PC-9 (cell line): ENCODE measurements at regions not wholly inside any gene's neighbourhood (a gene's known extent, or its start where the extent isn't known, plus 50 kb on each side); places are given as distances from the start of the nearest gene placed in this dataset.
A peak's percentile ranks its signal among the peaks of the same experiment; 100 is the strongest.
"Not testable (repeated sequence)": the region's sequence is repeated elsewhere in the genome, so short reads cannot be mapped to it uniquely, and the experiment has no call there.

Source experiments
- BruUV-seq: library from RNA; stranded (reverse); fragments of 400-500 nt; replicated peaks from 2 replicates; lab custom pipeline; 2021; lab: Mats Ljungman, UMichigan
- CTCF ChIA-PET: fragments of 300-600 bp; sonication (Branson Sonifier 250); formaldehyde crosslinking; loops from one replicate; lab custom pipeline; 2022; ENCODE audit warnings: antibody characterized with exemption; lab: Charles Lee
- POLR2A ChIA-PET: fragments of 300-600 bp; sonication (Branson Sonifier 250); formaldehyde crosslinking; loops from one replicate; lab custom pipeline; 2022; ENCODE audit warnings: antibody characterized with exemption; ENCODE audit not compliant: unreplicated experiment; lab: Charles Lee
- DNase-seq, 2 experiments: peaks; one replicate each; pipeline versions ENCODE4 v3.0.0 to v3.0.0-alpha.2; 2015 to 2022; ENCODE audit warnings: mixed read lengths in 1 of 2
- H2AFZ ChIP-seq: fragments of 200-600 bp; sonication (generic); 2 replicates; pipeline ENCODE4 v1.8.1; 2017; ENCODE audit warnings: antibody characterized with exemption
- H3F3A ChIP-seq: fragments of 200-600 bp; sonication (generic); 2 replicates; pipeline ENCODE4 v1.8.1; 2017; ENCODE audit warnings: antibody characterized with exemption, mild to moderate bottlenecking, low read depth; ENCODE audit not compliant: insufficient read depth
- H3K27ac ChIP-seq: fragments of 200-600 bp; sonication (generic); 2 replicates; pipeline ENCODE4 v1.6.1; 2016; ENCODE audit warnings: mixed run types
- H3K27me3 ChIP-seq: fragments of 200-600 bp; sonication (generic); 2 replicates; pipeline ENCODE4 v1.6.1; 2016; ENCODE audit warnings: low read depth, mixed run types; ENCODE audit not compliant: insufficient read depth
- H3K36me3 ChIP-seq: fragments of 200-600 bp; sonication (generic); 2 replicates; pipeline ENCODE4 v1.6.1; 2016; ENCODE audit warnings: low read depth, mixed run types
- H3K4me1 ChIP-seq: fragments of 200-600 bp; sonication (generic); replicated peaks from 2 replicates; pipeline ENCODE4 v1.6.1; 2016; ENCODE audit warnings: mixed run types; ENCODE audit not compliant: insufficient read depth
- H3K4me2 ChIP-seq: fragments of 200-600 bp; sonication (generic); 2 replicates; pipeline ENCODE4 v1.6.1; 2017; ENCODE audit warnings: mixed run types
- H3K4me3 ChIP-seq: fragments of 200-600 bp; sonication (generic); 2 replicates; pipeline ENCODE4 v1.6.1; 2016; ENCODE audit warnings: mixed run types
- H3K79me2 ChIP-seq: fragments of 200-600 bp; sonication (generic); 2 replicates; pipeline ENCODE4 v1.6.1; 2017; ENCODE audit warnings: low read depth, mixed run types
- H3K9me2 ChIP-seq: fragments of 200-600 bp; sonication (generic); 2 replicates; pipeline ENCODE4 v1.8.1; 2017; ENCODE audit warnings: mild to moderate bottlenecking; ENCODE audit not compliant: insufficient read depth
- H3K9me3 ChIP-seq: fragments of 200-600 bp; sonication (generic); 2 replicates; pipeline ENCODE4 v1.8.1; 2016; ENCODE audit warnings: low read depth; ENCODE audit not compliant: insufficient read depth
- H4K20me1 ChIP-seq: fragments of 200-600 bp; sonication (generic); 2 replicates; pipeline ENCODE4 v1.8.1; 2017; ENCODE audit not compliant: insufficient read depth
- EZH2 ChIP-seq: fragments of 200-600 bp; sonication (generic); IDR thresholded peaks from 2 replicates; pipeline ENCODE4 v1.8.0; 2017; ENCODE audit warnings: antibody characterized with exemption, low read depth
- intact Hi-C: fragments of 100-400 bp; cut with micrococcal nuclease; formaldehyde crosslinking; loops from one replicate; pipeline ENCODE4 v1.10.0; 2022; ENCODE audit not compliant: unreplicated experiment
- TF ChIP-seq, protein P1 (sequence below): fragments of 200-600 bp; sonication (generic); conservative IDR thresholded peaks from 2 replicates; pipeline ENCODE4 v1.6.1; 2017; ENCODE audit warnings: mixed run types, antibody characterized with exemption, mild to moderate bottlenecking, moderate library complexity

DNA sequence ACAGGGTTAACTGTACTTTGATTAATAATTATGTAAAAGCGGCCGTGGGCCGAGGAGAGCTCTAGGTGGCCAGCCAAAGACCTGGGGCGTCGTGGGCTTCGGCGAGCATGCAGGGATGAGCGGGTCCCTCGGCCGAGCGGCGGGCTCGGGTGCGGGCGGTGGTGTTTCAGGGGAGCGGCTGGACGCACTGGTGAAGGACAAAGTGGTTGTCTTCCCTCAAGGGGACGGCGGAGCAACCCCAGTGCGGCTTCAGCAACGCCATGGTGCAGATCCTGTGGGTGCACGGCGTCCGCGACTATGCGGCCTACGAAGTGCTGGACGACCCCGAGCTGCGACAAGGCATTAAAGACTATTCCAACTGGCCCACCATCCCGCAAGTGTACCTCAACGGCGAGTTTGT, 103.0 kb upstream of the C1GALT1C1 start:
- Histone ChIP-seq H4K20me1 (no peaks in the 10 kb centered on the region), H3K9me2 (no peaks in the 10 kb centered on the region), H3K79me2 (peaks cover 7% of the 10 kb centered on the region; the same call in 1 of the 2 replicates), H2AFZ (no peak overlapping the region), H3K4me1 (peaks cover 41% of the 10 kb centered on the region), H3K4me2 (no peak overlapping the region), H3K4me3 (no peak overlapping the region), H3K27me3 (no peaks in the 10 kb centered on the region), H3K27ac (peak overlapping the region; percentile 99; the same call in 1 of the 2 replicates), H3K9me3 (peaks cover 11% of the 10 kb centered on the region; the same call in 1 of the 2 replicates), H3K36me3 (peaks cover 10% of the 10 kb centered on the region; the same call in 1 of the 2 replicates), H3F3A (peaks cover 45% of the 10 kb centered on the region)
- TF ChIP-seq, protein P1, sequence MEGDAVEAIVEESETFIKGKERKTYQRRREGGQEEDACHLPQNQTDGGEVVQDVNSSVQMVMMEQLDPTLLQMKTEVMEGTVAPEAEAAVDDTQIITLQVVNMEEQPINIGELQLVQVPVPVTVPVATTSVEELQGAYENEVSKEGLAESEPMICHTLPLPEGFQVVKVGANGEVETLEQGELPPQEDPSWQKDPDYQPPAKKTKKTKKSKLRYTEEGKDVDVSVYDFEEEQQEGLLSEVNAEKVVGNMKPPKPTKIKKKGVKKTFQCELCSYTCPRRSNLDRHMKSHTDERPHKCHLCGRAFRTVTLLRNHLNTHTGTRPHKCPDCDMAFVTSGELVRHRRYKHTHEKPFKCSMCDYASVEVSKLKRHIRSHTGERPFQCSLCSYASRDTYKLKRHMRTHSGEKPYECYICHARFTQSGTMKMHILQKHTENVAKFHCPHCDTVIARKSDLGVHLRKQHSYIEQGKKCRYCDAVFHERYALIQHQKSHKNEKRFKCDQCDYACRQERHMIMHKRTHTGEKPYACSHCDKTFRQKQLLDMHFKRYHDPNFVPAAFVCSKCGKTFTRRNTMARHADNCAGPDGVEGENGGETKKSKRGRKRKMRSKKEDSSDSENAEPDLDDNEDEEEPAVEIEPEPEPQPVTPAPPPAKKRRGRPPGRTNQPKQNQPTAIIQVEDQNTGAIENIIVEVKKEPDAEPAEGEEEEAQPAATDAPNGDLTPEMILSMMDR = no peak
- no peak for TF ChIP-seq EZH2
- intact Hi-C loops = loop anchor here (10.0 kb wide), 1 partner anchor 418 kb away; the partner anchor contains the start of gene TMEM255A
- CTCF ChIA-PET = interaction anchor here (0.6 to 0.7 kb wide), 2 partner anchors 34 to 102 kb away, joined by 3 to 9 read pairs; no protein-coding TSS in a partner anchor
- no peak for DNase-seq
- no TSS peak for BruUV-seq
- POLR2A ChIA-PET = no interaction called here

DNA sequence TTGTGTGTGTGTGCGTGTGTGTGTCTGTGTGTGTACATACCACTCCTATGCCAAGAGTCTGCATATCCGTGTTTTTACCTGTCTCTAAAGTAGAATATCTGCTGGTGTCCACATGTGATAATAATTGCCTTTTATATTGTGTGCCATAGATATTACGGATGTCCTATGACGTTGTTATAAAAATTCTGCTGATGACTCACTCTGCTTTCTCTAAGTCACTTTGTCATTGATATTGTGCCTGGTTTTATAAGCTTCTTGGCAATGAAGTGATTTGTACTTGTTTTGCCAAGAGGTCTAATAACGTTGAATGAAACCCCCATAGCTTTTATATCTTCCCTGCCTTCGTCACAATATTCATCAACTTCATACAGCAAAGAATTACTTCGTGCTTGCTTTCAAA, 102.6 kb upstream of the C1GALT1C1 start:
- Histone ChIP-seq H3K9me3 (peaks cover 11% of the 10 kb centered on the region; the same call in 1 of the 2 replicates), H2AFZ (no peak overlapping the region), H3K4me2 (no peak overlapping the region), H4K20me1 (no peaks in the 10 kb centered on the region), H3K4me1 (peaks cover 36% of the 10 kb centered on the region), H3K27me3 (no peaks in the 10 kb centered on the region), H3K4me3 (no peak overlapping the region), H3K36me3 (peaks cover 7% of the 10 kb centered on the region; the same call in 1 of the 2 replicates), H3F3A (peaks cover 41% of the 10 kb centered on the region), H3K79me2 (peaks cover 7% of the 10 kb centered on the region; the same call in 1 of the 2 replicates), H3K27ac (peak overlapping the region; percentile 13; the same call in 1 of the 2 replicates), H3K9me2 (no peaks in the 10 kb centered on the region)
- CTCF ChIA-PET = interaction anchor here (0.7 kb wide), 1 partner anchor 102 kb away, joined by 3 read pairs; no protein-coding TSS in a partner anchor
- intact Hi-C loops = loop anchor here (10.0 kb wide), 1 partner anchor 418 kb away; the partner anchor contains the start of gene TMEM255A
- TF ChIP-seq, protein P1 = no peak
- TF ChIP-seq EZH2 = no peak
- no peak for DNase-seq
- no TSS peak for BruUV-seq
- POLR2A ChIA-PET = no interaction called here

DNA sequence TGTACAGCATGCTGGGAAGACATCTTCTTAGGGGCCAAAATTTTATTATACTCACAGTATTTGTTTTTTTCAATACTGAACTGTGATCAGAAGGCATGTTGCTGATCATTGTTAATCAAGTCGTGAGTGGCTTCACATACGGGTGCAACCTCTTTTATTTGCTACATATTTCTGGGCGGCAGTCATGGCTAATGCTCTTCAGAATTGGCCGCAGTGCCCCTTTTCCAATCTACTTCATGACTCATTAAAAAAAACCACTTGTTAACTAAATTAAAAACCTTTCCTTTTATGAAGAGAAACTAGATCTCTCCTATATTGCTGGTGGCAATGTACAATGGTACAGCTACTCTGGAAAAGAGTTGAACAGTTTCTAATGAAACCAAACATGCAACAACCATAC, 101.5 kb upstream of the C1GALT1C1 start:
- H3K79me2 ChIP-seq = peaks cover 4% of the 10 kb centered on the region; the same call in 1 of the 2 replicates
- ChIA-PET POLR2A (no interaction called here), CTCF (no interaction called here)
- H3K9me2 ChIP-seq = no peaks in the 10 kb centered on the region
- BruUV-seq = no TSS peak
- peaks cover 11% of the 10 kb centered on the region; the same call in 1 of the 2 replicates for H3K9me3 ChIP-seq
- no peak for DNase-seq
- no peaks in the 10 kb centered on the region for H4K20me1 ChIP-seq
- 0 out of 2 replicates have a peak, but pooled peaks cover 6% of the 10 kb centered on the region for H3K36me3 ChIP-seq
- no peak overlapping the region for H2AFZ ChIP-seq
- H3K27me3 ChIP-seq = no peaks in the 10 kb centered on the region
- peaks cover 30% of the 10 kb centered on the region for H3F3A ChIP-seq
- H3K27ac ChIP-seq = no peak overlapping the region
- no peak overlapping the region for H3K4me3 ChIP-seq
- intact Hi-C loops = loop anchor here (10.0 kb wide), 1 partner anchor 417 kb away; the partner anchor contains the start of gene TMEM255A
- peaks cover 26% of the 10 kb centered on the region for H3K4me1 ChIP-seq
- H3K4me2 ChIP-seq = no peak overlapping the region
- TF ChIP-seq, protein P1 = no peak
- TF ChIP-seq EZH2 = no peak

DNA sequence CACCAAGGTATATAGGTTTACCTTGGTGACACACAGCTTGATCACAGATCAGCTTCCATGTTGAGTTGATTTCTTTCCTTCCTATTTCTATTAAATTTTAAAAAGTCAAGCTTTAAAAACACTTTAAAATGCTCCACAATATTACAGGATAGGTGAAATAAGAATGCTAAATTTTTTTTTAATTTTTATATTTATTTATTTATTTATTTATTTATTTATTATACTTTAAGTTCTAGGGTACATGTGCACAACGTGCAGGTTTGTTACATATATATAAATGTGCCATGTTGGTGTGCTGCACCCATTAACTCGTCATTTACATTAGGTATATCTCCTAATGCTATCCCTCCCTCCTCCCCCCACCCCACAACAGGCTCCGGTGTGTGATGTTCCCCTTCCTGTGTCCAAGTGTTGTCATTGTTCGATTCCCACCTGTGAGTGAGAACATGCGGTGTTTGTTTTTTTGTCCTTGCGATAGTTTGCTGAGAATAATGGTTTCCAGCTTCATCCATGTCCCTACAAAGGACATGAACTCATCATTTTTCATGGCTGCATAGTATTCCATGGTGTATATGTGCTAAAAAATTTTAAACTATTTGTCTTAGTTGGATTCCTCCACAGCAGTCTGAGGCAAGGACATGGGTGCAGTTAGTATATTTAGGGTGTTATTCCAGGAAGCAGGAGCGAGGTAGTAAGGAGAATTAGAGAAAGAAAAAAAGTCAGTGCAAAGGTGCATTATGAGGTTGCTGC, 99.8 kb upstream of the C1GALT1C1 start:
- H3K27ac ChIP-seq, DNase-seq, POLR2A ChIA-PET, H3K4me2 ChIP-seq, H3K27me3 ChIP-seq, H2AFZ ChIP-seq, H4K20me1 ChIP-seq, H3K36me3 ChIP-seq, H3K79me2 ChIP-seq, H3K4me3 ChIP-seq, CTCF ChIA-PET, H3K9me2 ChIP-seq, BruUV-seq: not testable (repeated sequence)
- peaks cover 14% of the 10 kb centered on the region; the same call in 1 of the 2 replicates for H3K9me3 ChIP-seq
- peaks cover 16% of the 10 kb centered on the region for H3F3A ChIP-seq
- peaks cover 11% of the 10 kb centered on the region for H3K4me1 ChIP-seq
- intact Hi-C loops = loop anchor here (5.0 to 10.0 kb wide), 2 partner anchors 42 to 415 kb away; partner anchors contain the start of gene TMEM255A
